Left ventricle myocardium inferior (tissue), 1 donor: ENCODE measurements at regions not wholly inside any gene's neighbourhood (a gene's known extent, or its start where the extent isn't known, plus 50 kb on each side); places are given as distances from the start of the nearest gene placed in this dataset.
A peak's percentile ranks its signal among the peaks of the same experiment; 100 is the strongest.

ENCODE experiments used
- DNase-seq: peaks from one replicate; pipeline ENCODE4 v3.0.0-alpha.2; 2020
- H3K27ac ChIP-seq: fragments of 200-600 bp; replicated peaks from 2 replicates; pipeline ENCODE4 v1.8.0; 2021
- H3K27me3 ChIP-seq: fragments of 200-600 bp; 2 replicates; pipeline ENCODE4 v1.8.0; 2021; ENCODE audit warnings: low read depth
- H3K36me3 ChIP-seq: fragments of 200-600 bp; 2 replicates; pipeline ENCODE4 v1.8.0; 2021
- H3K4me1 ChIP-seq: fragments of 200-600 bp; 2 replicates; pipeline ENCODE4 v1.8.0; 2021
- H3K4me3 ChIP-seq: fragments of 200-600 bp; 2 replicates; pipeline ENCODE4 v1.8.0; 2021; ENCODE audit warnings: mild to moderate bottlenecking, moderate library complexity
- H3K9me3 ChIP-seq: fragments of 200-600 bp; replicated peaks from 2 replicates; pipeline ENCODE4 v1.8.0; 2021
- CTCF ChIP-seq: fragments of 200-600 bp; IDR thresholded peaks from 2 replicates; pipeline ENCODE4 v1.8.0; 2021; ENCODE audit warnings: antibody characterized with exemption, mild to moderate bottlenecking, borderline replicate concordance
- intact Hi-C: fragments of 100-400 bp; cut with micrococcal nuclease; formaldehyde crosslinking; loops from one replicate; pipeline ENCODE4 v1.11.0; 2022
- donor health status: DM: no; HTN: yes; CAD: no; lungs with severe emphysema.

DNA sequence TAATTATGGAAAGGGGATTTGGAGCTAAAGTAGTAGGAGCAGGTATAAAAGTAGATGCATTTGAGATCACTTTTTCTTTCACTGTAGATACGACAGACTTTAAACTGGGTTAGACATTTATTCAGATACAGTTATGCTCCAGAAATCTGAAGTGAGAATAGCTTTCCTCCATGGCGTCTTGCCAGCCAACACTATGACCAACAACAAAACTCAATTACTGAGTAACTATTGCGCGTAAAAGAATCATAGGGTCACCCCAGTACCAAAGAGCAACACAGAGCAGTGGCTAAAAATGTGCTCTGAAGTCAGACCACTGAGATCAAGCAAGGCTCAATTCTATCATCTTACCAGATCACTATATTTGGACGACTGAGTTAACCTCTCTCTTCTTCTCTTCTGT lies 262.5 kb upstream of the SORCS1 start:
- no peaks in the 10 kb centered on the region for H3K36me3 ChIP-seq
- intact Hi-C loops, result no loop called here
- no peaks in the 10 kb centered on the region for H3K4me1 ChIP-seq
- TF ChIP-seq CTCF, result no peak
- H3K27ac ChIP-seq, result no peak overlapping the region
- no peak for DNase-seq
- no peaks in the 10 kb centered on the region for H3K9me3 ChIP-seq
- H3K27me3 ChIP-seq, result no peaks in the 10 kb centered on the region
- H3K4me3 ChIP-seq, result no peak overlapping the region

DNA sequence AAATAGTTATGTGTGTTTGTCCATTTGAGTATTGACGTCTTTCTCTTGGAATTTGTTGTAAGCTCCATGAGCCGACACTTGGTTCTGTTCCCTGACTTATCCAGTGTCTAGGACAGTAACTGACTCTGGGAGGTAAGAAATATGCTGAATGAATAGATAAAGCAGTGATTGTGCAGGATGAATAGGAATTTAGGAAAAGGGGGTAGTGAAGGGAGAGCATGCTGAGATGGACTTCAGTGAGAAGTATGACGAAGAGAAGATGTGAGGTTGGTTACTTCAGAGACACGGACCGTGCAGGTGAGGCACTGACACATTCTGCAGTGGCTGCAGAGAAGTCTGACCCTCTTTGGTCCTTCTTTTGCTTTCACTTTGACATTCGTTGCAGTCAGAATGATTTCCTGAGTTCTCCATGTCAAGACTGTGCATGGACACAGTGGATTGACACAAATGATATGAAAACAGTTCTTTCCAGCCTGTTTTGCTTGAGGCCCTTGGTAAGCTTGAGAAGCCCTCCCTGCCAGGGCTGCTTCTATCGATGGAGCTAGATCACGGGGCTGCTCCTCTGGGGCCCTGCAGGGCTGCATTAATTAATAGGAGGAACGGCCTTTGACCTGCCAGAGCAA lies 261.5 kb upstream of the SORCS1 start:
- DNase-seq, result no peak
- Histone ChIP-seq H3K4me3 (peak overlapping the region; percentile 30), H3K27ac (peak overlapping the region; percentile 25), H3K27me3 (no peaks in the 10 kb centered on the region), H3K4me1 (no peaks in the 10 kb centered on the region), H3K36me3 (no peaks in the 10 kb centered on the region), H3K9me3 (no peaks in the 10 kb centered on the region)
- intact Hi-C loops, result no loop called here
- no peak for TF ChIP-seq CTCF

DNA sequence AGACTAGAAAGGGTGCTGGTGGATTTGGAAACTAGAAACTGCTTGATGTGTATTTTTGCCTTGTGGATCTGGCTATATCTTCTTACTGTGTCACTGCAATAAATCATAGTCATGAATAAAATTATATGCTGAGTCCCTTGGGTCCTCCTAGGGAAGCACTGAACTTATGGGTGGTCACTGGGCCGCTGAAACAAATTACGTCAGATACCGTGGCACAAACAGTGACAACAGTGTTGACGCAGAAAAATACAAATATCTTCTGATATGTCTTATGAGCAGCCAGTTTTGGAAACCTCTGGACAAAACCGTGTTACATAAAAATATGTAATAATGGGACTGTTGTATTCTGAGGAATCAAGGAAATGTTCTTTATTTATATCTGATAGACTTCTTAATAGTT lies 260.1 kb upstream of the SORCS1 start:
- intact Hi-C loops, result no loop called here
- Histone ChIP-seq H3K36me3 (no peaks in the 10 kb centered on the region), H3K4me1 (no peaks in the 10 kb centered on the region), H3K27me3 (no peaks in the 10 kb centered on the region), H3K9me3 (no peaks in the 10 kb centered on the region), H3K27ac (no peak overlapping the region), H3K4me3 (no peak overlapping the region)
- DNase-seq, result no peak
- TF ChIP-seq CTCF, result no peak

GRCh38 chr10:107423903-107424302 lies 259.4 kb upstream of the SORCS1 start:
- Histone ChIP-seq H3K36me3 (no peaks in the 10 kb centered on the region), H3K4me1 (no peaks in the 10 kb centered on the region), H3K27ac (no peak overlapping the region), H3K9me3 (no peaks in the 10 kb centered on the region), H3K27me3 (no peaks in the 10 kb centered on the region), H3K4me3 (no peak overlapping the region)
- TF ChIP-seq CTCF, result no peak
- DNase-seq, result no peak
- intact Hi-C loops, result no loop called here

- intact Hi-C loops, result no loop called here
- no peak for DNase-seq
- no peak for TF ChIP-seq CTCF
These were observed 258.2 kb upstream of the SORCS1 start for GRCh38 chr10:107422681-107423080.

DNA sequence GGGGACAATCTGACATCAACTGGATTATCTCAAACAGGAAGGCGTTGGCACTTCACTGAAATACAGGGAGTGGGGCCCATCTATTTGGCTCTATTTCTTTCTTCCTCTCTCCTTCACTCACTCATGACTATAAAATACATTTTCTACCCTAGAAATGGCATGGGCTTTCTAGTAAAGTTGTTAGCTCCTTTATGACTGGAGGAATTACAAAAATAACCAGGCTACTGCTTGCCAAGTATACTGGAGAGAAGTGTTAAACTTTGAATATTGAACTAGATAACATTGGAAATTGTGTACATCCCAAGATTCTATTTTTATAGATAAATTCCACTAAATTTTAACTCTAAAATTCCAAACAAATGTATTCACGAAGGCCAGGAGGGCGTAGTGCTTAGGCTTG lies 255.7 kb upstream of the SORCS1 start:
- no peak overlapping the region for H3K4me3 ChIP-seq
- no peak for DNase-seq
- H3K27me3 ChIP-seq, result no peaks in the 10 kb centered on the region
- H3K36me3 ChIP-seq, result no peaks in the 10 kb centered on the region
- intact Hi-C loops, result no loop called here
- H3K4me1 ChIP-seq, result no peaks in the 10 kb centered on the region
- no peak overlapping the region for H3K27ac ChIP-seq
- H3K9me3 ChIP-seq, result no peaks in the 10 kb centered on the region
- TF ChIP-seq CTCF, result no peak

More at GRCh38 chr10:107422681-107423080, 258.2 kb upstream of the SORCS1 start:
- no peak overlapping the region for H3K4me3 ChIP-seq
- no peak overlapping the region for H3K27ac ChIP-seq
- H3K4me1 ChIP-seq, result no peaks in the 10 kb centered on the region
- no peaks in the 10 kb centered on the region for H3K9me3 ChIP-seq
- H3K36me3 ChIP-seq, result no peaks in the 10 kb centered on the region
- no peaks in the 10 kb centered on the region for H3K27me3 ChIP-seq
